GM21619 (cell line): ENCODE measurements at regions not wholly inside any gene's neighbourhood (a gene's known extent, or its start where the extent isn't known, plus 50 kb on each side); places are given as distances from the start of the nearest gene placed in this dataset.

Experiments used
- ATAC-seq: cut with Tn5 transposase; IDR thresholded peaks from one replicate; pipeline ENCODE4 v1.9.1; 2021; ENCODE audit not compliant: unreplicated experiment

DNA sequence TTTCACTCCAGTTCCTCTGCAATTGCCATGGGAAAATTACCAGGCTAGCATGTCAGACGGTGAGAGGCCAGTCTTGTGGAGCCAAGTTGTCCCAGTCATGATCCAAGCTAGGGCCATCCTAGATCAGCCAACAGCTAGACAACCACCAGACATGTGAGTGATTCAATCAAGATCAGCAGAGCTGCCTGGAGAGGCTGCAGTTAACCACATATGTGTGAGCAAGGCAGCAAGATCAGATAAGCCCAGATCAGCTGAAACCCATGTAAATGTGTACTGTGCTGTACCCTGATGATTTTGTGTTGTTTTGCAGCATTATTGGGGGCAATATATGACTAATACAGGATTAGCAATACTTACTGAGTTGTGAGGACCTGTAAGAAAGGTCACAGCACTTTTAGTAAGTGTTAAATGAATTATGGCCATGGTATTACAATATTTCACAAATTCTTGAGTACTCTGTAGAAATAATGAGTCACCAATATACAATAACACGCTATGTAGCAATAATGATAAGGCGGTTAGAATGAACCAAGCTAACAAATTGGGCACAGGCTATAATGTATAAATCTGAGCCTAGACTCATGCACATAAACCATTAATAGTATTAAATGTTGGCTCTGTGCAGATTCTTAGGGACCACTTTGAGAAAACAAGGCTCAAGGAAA lies 91.4 kb downstream of the SUDS3 start:
- no peak for ATAC-seq

DNA sequence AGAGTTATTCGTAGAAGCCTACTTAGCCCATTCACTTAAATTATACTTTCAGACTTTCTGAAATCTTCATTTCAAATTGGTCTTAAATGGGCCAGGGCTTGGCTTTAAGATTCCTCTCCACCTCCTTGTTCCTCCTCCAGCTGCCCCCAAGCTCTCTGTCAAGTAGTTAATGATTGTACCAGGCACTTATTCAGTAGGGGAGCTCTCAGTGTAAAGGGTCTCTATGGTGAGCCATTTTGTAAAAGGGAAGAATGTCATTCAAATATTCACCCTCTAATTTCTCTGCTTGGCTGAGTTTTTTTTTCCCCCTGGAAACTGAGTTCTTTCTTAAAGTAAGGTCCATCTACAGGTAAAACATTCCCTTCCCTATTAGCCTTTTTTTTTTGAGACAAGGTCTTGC lies 96.6 kb downstream of the SUDS3 start:
- ATAC-seq, result no peak

DNA sequence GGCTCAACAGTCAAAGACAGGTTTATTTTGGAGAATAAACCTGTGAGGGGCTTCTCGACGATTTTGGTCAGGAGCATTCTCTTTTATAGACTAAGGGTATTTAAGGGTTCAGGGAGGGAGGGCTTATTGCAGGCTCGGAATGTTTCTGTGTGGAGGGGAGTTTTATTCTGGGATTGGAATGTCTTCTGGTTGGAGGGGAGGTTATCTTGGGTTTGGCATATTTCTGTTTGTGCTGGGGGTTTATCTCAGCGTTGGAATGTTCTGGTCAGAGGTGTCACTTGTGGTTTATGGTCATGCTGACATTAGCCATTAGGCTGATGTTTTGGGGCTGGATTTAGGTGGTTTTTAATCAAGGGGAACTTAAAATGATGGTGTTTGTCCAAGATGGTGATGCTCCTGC lies 103.9 kb downstream of the SUDS3 start:
- ATAC-seq, result no peak

DNA sequence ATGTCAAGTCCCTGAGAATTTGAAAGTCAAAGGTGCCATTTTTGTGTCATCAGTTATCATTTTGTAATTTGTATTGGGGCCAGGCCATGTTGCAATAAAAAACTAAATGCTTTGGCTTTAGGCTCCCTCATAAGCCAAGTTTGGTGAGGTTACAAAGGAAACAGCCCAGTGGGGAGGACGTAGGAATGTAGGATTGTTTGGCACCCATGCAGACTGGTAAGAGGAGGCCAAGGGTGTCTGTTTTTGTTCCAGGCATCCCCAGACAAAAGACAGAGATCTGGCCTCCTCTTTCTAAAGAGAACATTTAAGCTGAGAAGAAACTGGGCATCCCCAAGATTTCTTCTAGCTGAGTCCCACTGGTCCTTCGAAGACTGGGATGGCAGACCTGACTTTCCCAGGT lies 111.7 kb downstream of the SUDS3 start:
- ATAC-seq, result no peak

DNA sequence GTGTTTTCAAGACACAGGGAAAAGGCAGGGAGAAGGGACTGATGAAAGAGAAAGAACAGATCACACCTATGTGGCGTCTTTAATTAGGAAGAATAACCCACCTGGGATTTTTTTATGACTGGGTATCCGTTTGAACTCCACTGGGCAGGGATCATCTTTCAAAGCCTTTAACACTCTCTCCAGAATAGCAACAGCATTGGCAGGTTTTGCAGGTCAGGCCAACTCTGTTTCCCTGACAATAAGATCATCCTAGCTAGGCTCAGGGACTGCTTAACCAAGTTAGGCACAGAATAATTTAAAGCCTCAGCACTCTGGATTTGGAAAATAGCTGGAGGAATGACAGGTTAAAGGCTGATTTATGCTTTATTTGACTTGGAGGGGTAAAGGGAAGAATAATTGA lies 117.6 kb downstream of the SUDS3 start:
- ATAC-seq, result no peak

DNA sequence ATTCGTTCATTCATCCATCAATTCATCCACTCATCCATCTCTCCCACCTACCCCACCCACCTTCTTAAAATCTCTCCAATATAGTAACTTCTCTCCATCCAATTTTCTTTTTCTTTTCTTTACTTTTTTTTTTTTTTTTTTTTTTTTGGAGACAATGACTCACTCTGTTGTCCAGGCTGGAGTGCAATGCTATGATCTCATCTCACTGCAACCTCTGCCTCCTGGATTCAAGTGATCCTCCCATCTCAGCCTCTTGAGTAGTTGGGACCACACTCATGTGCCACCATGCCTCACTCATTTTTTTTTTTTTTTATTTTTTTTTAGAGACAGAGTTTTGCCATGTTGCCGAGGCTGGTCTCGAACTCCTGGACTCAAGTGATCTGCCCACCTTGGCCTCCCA lies 118.4 kb downstream of the SUDS3 start:
- ATAC-seq, result no peak

DNA sequence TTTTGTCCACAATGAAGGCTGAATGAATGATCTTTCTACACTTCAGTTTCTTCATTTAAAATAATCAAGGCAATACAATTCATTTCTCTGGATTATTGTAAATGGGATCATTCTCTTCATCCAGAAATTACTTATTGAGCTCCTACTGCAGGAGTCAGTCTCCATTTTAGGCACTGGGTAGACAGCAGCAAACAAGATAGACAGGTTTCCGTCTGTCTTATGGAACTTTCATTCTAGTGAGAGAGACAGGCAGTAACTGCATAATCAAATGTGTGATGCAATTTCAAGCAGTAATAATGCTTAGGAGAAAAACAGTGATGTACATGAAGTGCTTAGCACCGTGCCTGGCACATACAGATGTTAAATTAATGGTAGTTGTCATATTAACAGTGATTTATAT lies 118.9 kb downstream of the SUDS3 start:
- no peak for ATAC-seq

DNA sequence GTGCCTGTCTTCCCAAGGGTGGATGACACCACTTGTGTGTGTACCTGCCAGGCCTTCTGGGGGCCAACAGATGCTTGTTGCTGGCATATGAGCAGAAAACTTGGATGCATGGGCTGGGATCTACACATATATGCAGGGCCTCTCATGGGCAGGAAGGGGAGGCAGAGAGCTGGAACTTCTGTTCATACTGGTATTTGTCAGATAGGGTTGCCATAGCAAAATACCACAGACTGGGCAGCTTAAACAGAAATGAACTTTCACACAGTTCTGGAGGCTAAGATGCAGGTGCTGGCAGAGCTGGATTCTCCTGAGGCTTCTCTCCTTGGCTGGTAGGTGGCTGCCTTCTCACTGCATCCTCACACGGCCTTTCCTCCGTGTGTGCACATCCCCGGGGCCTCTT lies 121.8 kb downstream of the SUDS3 start:
- no peak for ATAC-seq

DNA sequence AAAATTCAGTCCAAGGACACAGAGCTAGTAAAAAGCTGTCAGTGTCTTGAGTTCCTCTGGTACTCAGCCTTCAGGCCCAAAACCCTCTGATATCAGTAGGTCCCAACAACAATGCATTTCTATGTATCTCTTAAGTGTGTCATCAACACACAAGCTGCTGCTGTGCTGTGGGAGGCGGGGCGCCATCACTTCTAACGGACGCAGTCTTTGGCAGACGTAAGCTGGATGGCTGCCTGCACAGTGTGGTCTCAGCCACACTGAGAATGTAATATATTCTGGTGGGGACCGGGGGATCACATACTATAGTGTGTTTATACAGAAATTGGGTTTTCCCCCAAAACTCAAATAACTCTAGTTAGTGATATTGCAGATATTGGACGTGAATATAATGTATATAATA lies 123.9 kb downstream of the SUDS3 start:
- no peak for ATAC-seq

DNA sequence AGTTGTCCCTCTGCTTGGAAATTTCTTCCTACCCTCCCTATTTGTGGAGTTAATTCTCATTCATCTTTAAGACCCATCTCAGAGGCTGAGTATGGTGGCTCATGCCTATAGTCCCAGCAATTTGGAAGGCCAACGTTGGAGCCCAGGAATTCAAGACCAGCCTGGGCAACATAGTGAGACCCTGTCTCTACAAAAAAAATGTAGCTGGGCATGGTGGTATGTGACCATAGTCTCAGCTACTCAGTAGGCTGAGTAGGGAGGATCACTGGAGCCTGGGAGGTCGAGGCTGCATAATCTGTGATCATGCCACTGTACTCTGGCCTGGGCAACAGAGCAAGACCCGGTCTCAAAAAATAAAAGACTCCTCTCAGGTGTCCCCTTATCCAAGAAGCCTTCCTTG lies 125.1 kb downstream of the SUDS3 start:
- no peak for ATAC-seq

DNA sequence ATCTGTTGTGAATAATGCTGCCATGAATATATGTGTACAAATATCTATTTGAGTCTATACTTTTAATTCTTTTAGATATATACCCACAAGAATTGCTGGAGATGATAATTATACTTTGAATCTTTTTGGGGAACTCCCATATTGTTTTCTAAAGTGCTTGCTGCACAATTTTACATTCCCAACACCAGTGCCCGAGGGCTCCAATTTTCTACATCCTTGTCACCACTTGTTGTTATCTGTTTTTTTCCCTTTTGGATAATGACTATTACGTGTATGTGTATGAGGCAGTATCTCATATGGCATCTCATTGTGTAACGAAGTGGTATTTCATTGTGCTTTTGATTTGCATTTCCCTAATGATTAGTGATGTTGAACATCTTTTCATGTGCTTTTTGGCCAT lies 127.1 kb downstream of the SUDS3 start:
- no peak for ATAC-seq

DNA sequence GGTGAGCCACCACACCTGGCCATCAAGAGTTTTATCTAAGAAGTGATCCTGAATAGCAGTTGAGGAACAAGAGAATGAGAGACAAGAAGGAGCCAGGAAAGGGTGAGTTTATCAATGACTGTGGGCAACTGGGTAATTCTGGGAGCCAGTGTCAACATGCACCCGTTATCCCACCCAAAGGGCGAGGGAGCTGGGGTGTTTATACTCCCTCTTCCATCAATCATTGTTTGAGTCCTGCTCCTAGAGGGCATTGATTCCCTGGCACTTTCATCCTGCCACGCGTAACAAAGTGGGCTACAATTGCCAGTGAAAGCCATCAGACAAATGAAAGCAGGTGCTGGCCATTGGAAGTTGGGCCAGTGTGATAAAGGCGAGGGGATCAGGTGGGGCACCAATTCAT lies 136.3 kb downstream of the SUDS3 start:
- ATAC-seq, result no peak

DNA sequence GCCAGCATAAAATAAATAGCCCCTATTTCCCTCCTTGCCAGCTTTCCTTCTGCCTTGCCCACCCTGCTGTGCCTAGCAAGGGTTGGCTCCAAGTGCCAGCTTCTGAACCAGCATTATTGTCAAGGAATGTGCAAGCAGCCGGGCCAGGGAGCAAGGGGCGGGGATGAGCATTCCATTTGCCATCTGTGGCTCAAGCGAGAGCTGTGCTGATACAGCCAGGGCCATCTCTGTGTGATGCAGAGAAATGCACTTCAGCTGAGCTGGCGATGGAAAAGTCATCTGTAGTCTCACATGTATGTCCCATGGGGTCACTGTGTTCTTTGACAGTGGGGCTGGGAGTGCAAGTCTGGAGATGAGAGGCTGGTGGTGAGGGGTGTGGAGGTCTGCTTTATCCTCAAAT lies 137.3 kb downstream of the SUDS3 start:
- no peak for ATAC-seq

DNA sequence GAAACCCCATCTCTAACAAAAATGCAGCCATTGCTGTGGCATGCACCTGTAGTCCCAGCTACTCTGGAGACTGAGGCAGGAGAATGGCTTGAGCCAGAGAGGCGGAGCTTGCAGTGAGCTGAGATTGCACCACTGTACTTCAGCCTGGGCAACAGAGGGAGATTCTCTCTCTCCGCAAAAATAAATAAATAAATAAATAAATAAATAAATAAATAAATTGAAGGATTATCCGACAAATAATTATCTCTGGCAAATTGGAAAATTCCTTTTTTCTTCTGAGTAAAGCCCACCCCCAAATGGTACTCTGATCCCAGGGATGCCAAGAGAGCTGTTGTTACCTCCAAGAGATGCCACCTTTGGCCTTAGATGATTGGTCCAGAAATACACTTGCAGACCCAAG lies 137.9 kb downstream of the SUDS3 start:
- ATAC-seq, result no peak

DNA sequence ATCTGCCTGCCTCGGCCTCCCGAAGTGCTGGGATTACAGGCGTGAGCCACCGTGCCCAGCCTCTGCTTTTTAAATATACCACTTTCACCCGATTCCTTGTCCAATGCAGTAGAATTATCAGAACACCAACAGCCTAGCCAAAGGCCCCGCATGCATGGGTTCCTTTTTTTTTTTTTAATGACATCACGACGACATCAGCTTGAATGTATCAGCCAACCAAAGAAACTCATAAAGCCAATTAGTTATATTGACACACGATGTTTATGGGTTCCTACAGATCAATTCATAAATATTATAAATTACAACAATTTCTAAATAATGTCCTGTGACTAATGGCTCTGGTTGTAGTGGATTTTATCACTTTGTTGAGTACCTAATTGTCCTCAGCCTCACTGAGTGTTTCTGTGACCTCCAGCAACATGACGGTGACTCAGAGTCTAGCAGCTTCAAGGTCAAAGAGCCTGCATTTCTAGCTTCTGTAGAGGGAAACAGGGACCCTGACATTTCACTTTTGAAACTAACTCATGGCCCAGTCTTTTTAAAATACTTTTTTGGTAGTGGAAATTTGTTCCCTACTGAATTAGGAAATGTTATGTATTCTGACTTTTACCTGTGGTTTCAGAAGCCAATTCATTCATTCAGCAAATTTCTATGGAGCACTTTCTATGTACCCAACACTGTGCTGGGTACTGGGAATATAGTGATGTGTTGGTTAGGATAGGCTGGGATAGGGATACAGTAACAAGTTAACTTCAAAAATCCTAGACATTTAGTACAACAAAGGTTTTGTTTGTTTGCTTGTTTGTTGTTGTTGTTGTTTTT lies 144.1 kb downstream of the SUDS3 start:
- no peak for ATAC-seq

DNA sequence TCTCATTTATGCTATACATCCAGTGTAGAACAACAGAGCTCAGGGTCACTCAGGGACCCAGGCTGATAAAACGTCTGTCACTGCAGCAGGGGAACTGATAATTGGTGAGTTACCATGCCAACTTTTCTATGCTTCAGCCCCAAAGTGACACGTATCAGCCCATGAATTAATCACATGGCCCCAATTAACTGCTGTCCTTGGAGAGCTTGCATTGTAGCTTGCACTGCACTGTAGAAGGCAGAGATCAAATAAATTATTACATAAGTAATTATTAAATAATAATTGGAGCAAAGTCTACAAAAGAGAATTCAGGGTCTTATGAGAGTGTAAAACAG lies 144.6 kb downstream of the SUDS3 start:
- no peak for ATAC-seq

DNA sequence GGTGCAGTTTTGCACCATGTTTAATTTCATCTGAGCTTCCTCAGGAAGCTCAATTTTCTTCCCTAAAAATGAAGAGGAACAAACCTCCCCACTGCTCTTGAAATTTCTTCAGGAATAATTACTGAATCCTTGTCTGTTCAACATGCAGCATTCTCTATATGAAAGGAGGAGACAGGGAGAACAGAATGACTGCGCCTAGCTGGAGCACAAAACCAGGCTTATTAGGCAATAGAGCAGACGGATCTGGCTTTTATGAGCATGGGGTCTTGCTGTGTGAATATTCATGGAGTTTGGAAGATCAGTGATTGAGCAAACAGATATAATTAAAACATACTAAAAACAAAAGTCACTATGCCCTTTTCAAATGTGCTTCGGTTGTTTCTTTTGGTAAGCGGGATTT lies 148.1 kb downstream of the SUDS3 start:
- ATAC-seq, result no peak

DNA sequence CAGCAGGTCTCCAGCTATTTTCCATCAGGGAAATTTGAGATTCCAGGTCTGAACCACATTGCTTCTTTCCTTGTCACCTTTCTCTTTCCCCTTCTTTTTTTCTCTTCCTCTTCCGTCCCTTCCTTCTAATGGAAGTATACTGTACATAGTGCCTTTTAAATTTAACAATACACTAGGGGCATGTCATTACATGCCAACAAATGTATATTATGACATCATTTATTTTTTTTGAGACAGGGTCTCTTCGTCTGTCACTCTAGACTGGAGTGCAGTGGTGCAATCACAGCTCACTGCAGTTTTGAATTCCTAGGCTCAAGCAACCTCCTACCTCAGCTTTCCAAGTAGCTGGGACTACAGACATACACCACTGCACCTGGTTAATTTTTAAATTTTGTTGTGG lies 148.9 kb downstream of the SUDS3 start:
- no peak for ATAC-seq

DNA sequence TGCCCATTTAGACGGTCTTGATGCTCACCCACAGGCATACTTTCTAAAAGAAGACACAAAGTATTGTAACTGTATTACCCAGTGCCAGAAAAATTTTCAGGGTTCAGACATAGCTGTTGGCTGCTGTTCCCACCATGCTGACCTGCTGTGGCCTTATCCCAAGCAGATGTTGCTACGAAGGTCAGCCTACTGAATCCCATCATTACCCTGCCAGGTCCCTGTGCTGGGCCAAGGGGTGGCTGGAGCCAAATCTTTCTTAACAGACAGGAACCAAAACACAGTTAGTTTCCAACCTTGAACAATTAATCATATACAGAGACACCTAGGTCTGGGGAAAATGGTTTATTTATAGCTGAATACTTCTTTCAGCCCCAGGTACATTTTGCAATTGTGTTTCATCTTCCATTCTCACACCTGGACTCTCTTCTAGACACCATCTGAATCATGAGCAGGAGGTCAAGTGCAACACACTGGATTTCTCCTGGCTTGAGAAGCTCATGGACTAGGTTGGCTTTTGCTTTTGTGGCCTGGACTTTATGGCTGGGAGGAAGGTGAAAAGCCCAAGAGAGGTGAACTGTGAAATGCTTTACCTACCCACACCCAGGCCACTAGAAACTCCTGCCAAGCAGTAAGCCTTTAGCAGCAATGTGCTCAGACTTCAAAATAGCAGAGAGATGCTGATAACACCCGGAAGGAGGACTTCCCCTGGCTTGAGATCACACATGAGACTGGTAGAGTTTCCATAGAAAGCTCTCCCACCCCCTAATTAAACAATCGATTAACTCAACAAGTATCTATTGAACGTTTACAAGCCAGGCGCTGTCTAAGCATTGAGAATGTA lies 150.1 kb downstream of the SUDS3 start:
- ATAC-seq, result no peak

DNA sequence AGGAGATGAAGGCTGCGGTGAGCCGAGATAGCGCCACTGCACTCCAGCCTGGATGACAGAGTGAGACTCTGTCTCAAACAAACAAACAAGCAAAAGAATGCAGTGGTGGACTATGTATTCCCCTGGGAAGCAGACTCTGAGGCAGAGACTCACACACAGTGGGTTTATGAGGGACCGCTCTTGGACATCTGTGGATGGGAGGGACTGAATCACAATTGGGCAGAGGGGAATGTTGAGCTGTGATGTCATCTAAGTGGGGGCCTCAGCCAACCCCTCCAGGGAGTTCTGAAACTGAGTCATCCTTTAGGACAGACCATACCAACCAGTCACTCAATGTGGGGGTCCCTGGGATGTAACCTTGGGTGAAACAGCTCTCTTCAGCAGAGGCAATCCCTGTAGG lies 151.0 kb downstream of the SUDS3 start:
- no peak for ATAC-seq

DNA sequence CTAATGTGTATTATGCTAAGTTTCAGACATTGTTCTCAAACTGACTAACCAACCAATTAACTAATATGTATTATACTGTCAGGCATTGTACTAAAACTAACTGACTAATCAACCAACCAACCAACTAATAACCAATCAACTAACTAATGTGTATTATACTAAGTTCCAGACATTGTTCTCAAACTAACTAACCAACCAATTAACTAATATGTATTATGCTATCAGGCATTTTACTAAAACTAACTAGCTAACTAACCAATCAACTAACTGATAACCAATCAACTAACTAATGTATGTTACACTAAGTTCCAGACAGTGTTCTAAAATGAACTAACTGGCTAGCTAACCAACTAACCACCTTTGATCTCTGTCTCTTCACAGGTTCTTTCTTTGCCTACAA lies 152.3 kb downstream of the SUDS3 start:
- no peak for ATAC-seq

DNA sequence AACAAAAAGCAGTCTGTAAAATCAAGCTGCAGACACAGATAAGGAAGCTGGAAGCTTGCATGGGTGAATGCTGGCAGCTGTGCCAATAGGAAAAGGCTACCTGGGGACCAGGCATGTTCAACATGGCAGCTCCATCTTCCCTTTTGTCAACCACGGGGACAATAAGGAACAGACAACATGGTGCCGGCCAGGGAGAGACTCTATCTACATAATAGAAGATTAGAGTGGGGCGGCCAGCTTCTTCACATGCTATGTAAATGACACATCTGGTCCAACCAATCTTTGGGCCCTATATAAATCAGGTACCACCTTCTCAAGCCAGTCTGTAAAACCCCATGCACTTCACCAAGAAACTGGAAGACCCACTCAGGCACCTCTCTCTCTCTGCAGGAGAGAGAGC lies 157.6 kb downstream of the SUDS3 start:
- ATAC-seq, result no peak
